GM18520 (cell line): ENCODE measurements at regions not wholly inside any gene's neighbourhood (a gene's known extent, or its start where the extent isn't known, plus 50 kb on each side); places are given as distances from the start of the nearest gene placed in this dataset.
"Not testable (repeated sequence)": the region's sequence is repeated elsewhere in the genome, so short reads cannot be mapped to it uniquely, and the experiment has no call there.

ENCODE experiments used
- ATAC-seq: cut with Tn5 transposase; IDR thresholded peaks from one replicate; pipeline ENCODE4 v1.9.1; 2021; ENCODE audit not compliant: unreplicated experiment

DNA sequence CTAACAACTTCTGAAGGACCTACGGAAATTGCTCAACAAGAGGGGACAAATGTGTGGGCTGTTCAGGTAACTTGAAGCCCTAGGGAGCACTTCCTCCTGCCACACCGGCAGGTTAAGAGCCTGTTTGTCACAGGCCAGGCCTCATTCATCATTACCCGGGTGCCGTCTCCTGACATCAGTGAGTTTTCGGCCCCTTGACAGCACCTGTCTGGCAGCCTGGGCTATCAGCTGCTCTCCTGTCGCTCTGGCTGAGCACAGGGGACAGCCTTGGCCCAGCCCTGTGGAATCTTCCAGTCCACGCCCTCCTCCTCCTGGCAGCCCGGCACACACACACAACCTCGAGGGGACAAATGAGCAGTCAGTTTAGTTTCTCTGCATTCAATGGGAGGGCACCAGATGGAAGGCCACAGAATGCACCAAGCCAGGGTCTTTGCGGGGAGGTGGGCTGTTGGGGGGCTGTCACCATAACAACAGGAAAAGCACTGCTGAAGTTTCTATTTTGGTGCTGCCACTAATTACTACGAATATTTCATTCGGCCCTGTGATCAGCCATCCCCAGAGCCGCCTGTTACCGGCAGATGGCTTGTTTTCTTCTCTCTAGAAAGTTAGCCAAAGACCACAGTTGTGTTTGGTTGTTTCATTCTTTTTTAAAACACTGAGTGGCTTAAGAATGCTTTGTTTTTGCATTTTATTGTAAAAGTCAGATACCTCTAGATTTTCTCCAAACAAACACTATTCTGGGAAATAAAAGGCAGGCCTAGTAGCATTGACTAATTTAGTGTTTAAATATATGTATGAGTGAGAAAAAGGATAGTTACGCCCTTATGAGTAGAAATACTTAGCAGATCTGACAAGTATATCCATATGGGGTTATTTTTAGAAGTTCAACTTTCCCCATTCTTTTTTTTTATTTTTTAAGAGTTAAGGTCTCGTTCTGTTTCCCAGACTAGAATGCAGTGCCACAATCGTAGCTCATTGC, 189.9 kb upstream of the NDUFV2 start:
- no peak for ATAC-seq

DNA sequence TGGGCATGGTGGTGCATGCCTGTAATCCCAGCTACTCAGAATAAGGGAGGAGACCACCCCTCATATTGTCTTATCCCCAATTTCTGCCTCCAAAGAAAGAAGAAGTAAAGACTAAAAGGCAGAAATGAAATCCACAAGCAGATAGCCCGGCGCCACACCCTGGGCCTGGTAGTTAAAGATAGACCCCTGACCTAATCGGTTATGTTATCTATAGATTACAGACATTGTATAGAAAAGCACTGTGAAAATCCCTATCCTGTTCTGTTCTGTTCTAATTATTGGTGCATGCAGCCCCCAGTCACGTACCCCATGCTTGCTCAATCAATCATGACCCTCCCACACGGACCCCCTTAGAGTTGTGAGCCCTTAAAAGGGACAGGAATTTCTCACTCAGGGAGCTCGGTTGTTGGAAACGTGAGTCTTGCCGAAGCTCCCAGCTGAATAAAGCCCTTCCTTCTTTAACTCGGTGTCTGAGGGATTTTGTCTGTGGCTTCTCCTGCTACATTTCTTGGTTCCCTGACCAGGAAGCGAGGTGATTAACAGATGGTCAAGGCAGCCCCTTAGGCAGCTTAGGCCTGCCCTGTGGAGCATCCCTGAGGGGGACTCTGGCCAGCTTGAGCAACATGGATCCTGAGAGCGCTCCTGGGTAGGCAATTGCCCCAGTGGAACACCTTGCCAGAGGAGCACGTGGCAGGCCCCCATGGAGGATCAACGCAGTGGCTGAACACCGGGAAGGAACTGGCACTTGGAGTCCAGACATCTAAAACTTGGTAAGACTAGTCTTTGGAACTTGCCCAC, 188.7 kb upstream of the NDUFV2 start:
- not testable (repeated sequence) for ATAC-seq

DNA sequence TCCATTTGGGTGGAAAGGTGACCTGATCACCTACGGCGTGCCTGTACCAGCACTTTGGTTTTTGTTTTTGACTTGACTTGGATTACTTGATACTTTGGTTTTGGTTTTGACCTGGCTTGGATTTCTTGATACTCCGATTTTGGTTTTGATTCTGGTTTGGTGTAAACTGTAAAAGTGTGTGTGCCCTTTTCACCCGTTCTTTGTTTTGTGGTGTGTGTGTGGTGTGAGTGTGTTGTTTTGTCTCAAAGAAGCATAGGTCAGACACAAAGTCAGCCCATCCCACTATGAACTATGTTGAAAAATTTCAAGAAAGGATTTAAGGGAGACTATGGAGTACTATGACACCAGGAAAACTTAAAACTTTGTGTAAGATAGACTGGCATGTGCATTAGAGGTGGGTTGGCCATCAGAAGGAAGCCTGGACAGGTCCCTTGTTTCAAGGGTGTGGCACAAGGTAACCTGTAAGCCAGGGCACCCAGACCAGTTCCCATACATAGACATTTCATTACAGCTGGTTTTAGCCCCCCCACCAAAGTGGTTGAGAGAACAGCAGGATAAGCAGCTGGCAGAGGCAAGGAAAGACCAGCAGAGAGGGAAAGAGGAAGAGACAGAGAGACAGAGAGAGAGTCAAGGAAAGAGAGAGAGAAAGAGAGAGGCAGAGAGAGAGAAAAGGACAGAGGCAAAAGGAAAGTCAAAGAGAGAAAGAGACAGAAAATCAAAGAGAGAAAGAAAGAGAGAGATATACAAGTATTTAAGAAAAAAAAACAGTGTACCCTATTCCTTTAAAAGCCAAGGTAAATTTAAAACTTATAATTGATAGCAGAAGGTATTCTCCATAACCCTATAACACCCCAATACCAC, 187.9 kb upstream of the NDUFV2 start:
- not testable (repeated sequence) for ATAC-seq

- ATAC-seq: not testable (repeated sequence)
Measured at GRCh38 chr18:8920856-8921787, 181.4 kb upstream of the NDUFV2 start.

- no peak for ATAC-seq
Measured at GRCh38 chr18:8926464-8926863, 176.0 kb upstream of the NDUFV2 start.

- ATAC-seq: no peak
Measured at GRCh38 chr18:8928044-8928443, 174.5 kb upstream of the NDUFV2 start.

- ATAC-seq: no peak
Measured at GRCh38 chr18:8928847-8929780, 173.4 kb upstream of the NDUFV2 start.

GRCh38 chr18:8930990-8931616, 171.4 kb upstream of the NDUFV2 start:
- ATAC-seq: no peak

GRCh38 chr18:8932866-8933265, 169.6 kb upstream of the NDUFV2 start:
- no peak for ATAC-seq

DNA sequence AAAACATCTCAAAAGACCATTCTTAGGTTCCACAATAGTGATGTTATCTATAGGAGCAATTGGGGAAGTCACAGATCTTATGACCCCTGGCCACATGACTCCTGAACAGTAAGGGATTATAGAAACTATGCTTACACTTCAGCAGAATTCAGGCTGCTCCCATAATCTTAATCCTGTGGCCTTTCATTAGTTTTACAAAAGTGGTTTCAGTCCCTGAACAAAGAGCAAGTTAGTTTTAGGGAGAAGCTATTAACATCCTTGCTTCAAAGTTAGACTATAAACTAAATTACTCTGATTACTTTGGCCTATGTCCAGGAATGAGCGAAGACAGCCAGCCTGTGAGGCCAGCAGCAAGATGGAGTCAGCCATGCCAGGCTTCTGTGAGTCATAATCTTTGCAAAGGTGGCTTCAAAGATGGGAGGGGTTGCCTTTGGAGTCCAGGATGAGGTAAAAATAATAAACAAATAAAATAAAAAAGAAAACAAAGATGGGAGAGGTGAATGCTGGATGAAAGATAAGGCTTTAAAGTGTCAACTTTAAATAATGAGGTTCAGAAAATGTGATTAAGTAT, 168.7 kb upstream of the NDUFV2 start:
- no peak for ATAC-seq

GRCh38 chr18:8935346-8935745, 167.2 kb upstream of the NDUFV2 start:
- ATAC-seq: not testable (repeated sequence)

DNA sequence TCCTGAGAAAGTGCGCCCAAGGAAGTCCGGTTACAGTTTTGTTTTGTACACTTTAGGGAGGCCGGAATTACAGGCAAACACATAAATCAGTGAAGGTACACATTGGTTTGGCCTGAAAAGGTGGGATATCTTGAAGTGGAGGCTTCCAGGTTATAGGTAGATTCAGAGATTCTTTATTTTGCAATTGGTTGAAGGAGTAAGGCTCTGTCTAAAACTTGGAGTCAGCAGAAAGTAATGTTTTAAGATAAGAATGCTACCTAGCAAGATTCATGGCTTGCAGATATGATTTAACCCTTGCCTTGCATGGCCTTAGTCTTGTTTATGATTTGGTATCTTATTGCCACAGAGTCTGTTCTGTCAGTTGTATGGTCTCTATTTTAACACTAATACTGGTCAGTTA, 165.9 kb upstream of the NDUFV2 start:
- no peak for ATAC-seq

- ATAC-seq: no peak
Measured at GRCh38 chr18:8937160-8938094, 165.1 kb upstream of the NDUFV2 start.

- no peak for ATAC-seq
Measured at GRCh38 chr18:8938817-8939216, 163.7 kb upstream of the NDUFV2 start.

GRCh38 chr18:8942021-8942908, 160.2 kb upstream of the NDUFV2 start:
- no peak for ATAC-seq
